ENCODE measurements at regions not wholly inside any gene's neighbourhood (a gene's known extent, or its start where the extent isn't known, plus 50 kb on each side); places are given as distances from the start of the nearest gene placed in this dataset.

GRCh38 chr1:219374046-219374566 lies 200.4 kb downstream of the LYPLAL1 start:
- TF ChIP-seq CTCF (conservative IDR thresholded peaks at IDR 0.05; ENCODE audit: low read depth, low read length) = no peak
- no peak for TF ChIP-seq EZH2phosphoT487 (IDR thresholded peaks at IDR 0.05; ENCODE audit: borderline replicate concordance, low read length)

Data from PC-3 (cell line).